ENCODE measurements at regions not wholly inside any gene's neighbourhood (a gene's known extent, or its start where the extent isn't known, plus 50 kb on each side); places are given as distances from the start of the nearest gene placed in this dataset.

GRCh38 chr13:31049833-31050232 lies 111.9 kb downstream of the HSPH1 start:
- DNase-seq (ENCODE audit: low spot score) (no peak), ATAC-seq (no peak)
- no peak overlapping the region for H3K4me2 ChIP-seq
- no peaks in the 10 kb centered on the region for H3K27me3 ChIP-seq (ENCODE audit: insufficient read depth)
- H2AFZ ChIP-seq, result no peak overlapping the region
- H3K27ac ChIP-seq (ENCODE audit: low read depth), result no peak overlapping the region
- Mint-ChIP-seq H3K27me3 (ENCODE audit: insufficient read depth, low read depth, poor library complexity) (no peaks in the 10 kb centered on the region), H3K4me1 (peaks cover 5% of the 10 kb centered on the region; the same call in 1 of the 3 replicates), H3K36me3 (ENCODE audit: low read depth) (no peaks in the 10 kb centered on the region), H3K27ac (no peak overlapping the region), H3K4me3 (no peak overlapping the region), H3K9me3 (no peaks in the 10 kb centered on the region)
- H3K36me3 ChIP-seq (ENCODE audit: insufficient read depth), result no peaks in the 10 kb centered on the region
- H3K4me1 ChIP-seq (ENCODE audit: insufficient read depth), result peaks cover 8% of the 10 kb centered on the region; the same call in 1 of the 2 replicates
- no peaks in the 10 kb centered on the region for H4K20me1 ChIP-seq (replicated peaks; ENCODE audit: insufficient read depth)
- TF ChIP-seq JUNB (IDR thresholded peaks at IDR 0.05; ENCODE audit: unreplicated experiment) (no peak), EZH2phosphoT487 (IDR thresholded peaks at IDR 0.05; ENCODE audit: unreplicated experiment) (no peak), CREB1 (CRISPR knock-in tag; IDR thresholded peaks at IDR 0.05; ENCODE audit: low read depth) (no peak), ZNF462 (CRISPR knock-in tag; IDR thresholded peaks at IDR 0.05) (no peak), POLR2AphosphoS5 (IDR thresholded peaks at IDR 0.05; ENCODE audit: low read depth) (no peak), NANOG (IDR thresholded peaks at IDR 0.05; ENCODE audit: borderline replicate concordance) (no peak), EZH2 (IDR thresholded peaks at IDR 0.05; ENCODE audit: low read depth, unreplicated experiment) (no peak), ZNF114 (CRISPR knock-in tag; IDR thresholded peaks at IDR 0.05) (no peak), STAT1 (IDR thresholded peaks at IDR 0.05; ENCODE audit: unreplicated experiment) (no peak), REST (IDR thresholded peaks at IDR 0.05; ENCODE audit: unreplicated experiment) (no peak), ZNF331 (CRISPR knock-in tag; IDR thresholded peaks at IDR 0.05; ENCODE audit: low read depth) (no peak), CTCF (conservative IDR thresholded peaks at IDR 0.05; ENCODE audit: low read depth in 2 of 2) (no peak), ETS1 (IDR thresholded peaks at IDR 0.05) (no peak)
- H3K79me2 ChIP-seq (replicated peaks; ENCODE audit: insufficient read depth), result no peaks in the 10 kb centered on the region
- no peaks in the 10 kb centered on the region for H3K9me2 ChIP-seq (ENCODE audit: insufficient read depth)
- H3F3A ChIP-seq (replicated peaks; ENCODE audit: low read depth), result no peaks in the 10 kb centered on the region
- H3K4me3 ChIP-seq, result no peak overlapping the region
